ENCODE measurements at regions not wholly inside any gene's neighbourhood (a gene's known extent, or its start where the extent isn't known, plus 50 kb on each side); places are given as distances from the start of the nearest gene placed in this dataset.

DNA sequence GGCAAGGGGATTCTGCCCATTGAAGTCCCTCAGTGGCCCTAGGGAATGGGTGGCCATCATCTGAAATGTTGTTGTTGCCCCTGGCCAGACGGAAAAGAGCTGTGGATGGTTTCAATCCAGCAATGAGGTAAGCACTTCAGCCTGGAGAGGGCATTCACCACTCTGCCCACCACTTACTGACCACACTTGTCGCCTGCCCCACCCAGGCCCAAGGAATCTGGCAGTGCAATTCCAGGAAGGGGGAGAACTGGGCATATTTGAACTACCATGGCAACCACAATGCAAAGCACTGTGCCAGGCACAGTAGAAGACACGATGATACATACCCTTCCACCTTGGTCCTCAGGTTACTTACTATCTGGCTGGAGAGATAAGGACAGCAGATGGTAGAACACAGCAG, 161.6 kb downstream of the PDGFRA start:
- intact Hi-C loops (cut with micrococcal nuclease; ENCODE audit: unreplicated experiment), result no loop called here

DNA sequence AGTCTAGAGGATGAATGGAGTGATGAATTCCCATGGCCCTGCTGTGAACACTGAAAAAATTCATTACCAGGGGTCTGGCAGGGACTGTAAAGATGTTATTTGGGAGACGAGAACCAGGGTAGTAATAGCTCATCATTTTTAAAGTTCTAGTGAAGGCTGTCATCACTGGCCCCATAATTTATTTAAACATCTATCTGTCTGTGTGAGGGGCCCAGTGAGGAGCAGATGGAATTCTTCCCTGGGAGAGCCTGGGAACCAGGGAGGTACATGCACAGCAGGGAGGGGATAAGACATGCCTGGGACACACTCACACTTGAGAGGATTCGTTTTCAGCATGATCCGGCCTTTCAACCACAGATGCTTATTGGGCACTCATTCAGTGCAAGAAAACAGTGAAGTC, 162.0 kb downstream of the PDGFRA start:
- no peak for DNase-seq (ENCODE audit: low spot score)
- ChIA-PET CTCF (no interaction called here), POLR2A (ENCODE audit: low non-redundant PET) (no interaction called here)
- intact Hi-C loops (cut with micrococcal nuclease; ENCODE audit: unreplicated experiment), result no loop called here
- no peaks in the 10 kb centered on the region for H3K4me1 ChIP-seq (ENCODE audit: insufficient read depth, low read length, poor library complexity, severe bottlenecking)
- no peaks in the 10 kb centered on the region for H3K27me3 ChIP-seq (replicated peaks; ENCODE audit: insufficient read depth, low read depth, low read length, poor library complexity)
- TF ChIP-seq, protein P1, sequence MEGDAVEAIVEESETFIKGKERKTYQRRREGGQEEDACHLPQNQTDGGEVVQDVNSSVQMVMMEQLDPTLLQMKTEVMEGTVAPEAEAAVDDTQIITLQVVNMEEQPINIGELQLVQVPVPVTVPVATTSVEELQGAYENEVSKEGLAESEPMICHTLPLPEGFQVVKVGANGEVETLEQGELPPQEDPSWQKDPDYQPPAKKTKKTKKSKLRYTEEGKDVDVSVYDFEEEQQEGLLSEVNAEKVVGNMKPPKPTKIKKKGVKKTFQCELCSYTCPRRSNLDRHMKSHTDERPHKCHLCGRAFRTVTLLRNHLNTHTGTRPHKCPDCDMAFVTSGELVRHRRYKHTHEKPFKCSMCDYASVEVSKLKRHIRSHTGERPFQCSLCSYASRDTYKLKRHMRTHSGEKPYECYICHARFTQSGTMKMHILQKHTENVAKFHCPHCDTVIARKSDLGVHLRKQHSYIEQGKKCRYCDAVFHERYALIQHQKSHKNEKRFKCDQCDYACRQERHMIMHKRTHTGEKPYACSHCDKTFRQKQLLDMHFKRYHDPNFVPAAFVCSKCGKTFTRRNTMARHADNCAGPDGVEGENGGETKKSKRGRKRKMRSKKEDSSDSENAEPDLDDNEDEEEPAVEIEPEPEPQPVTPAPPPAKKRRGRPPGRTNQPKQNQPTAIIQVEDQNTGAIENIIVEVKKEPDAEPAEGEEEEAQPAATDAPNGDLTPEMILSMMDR (conservative IDR thresholded peaks at IDR 0.05; ENCODE audit: low read depth, low read length), result no peak
- no peak for TF ChIP-seq EZH2 (IDR thresholded peaks at IDR 0.05; ENCODE audit: borderline replicate concordance, low read depth, low read length, poor library complexity, severe bottlenecking)
- BruUV-seq (replicated peaks), result no TSS peak
- no peak overlapping the region for H3K4me3 ChIP-seq (ENCODE audit: low read depth, low read length, poor library complexity, severe bottlenecking)
- no peak overlapping the region for H3K27ac ChIP-seq (ENCODE audit: low read depth, low read length, poor library complexity, severe bottlenecking)
- no peaks in the 10 kb centered on the region for H3K9me3 ChIP-seq (ENCODE audit: low read depth, low read length, poor library complexity, severe bottlenecking)
- no peaks in the 10 kb centered on the region for H3K36me3 ChIP-seq (ENCODE audit: insufficient read depth, low read length, poor library complexity, severe bottlenecking)

More for the DNA sequence above, 161.6 kb downstream of the PDGFRA start:
- no peaks in the 10 kb centered on the region for H3K4me1 ChIP-seq (ENCODE audit: insufficient read depth, low read length, poor library complexity, severe bottlenecking)
- no peak overlapping the region for H3K4me3 ChIP-seq (ENCODE audit: low read depth, low read length, poor library complexity, severe bottlenecking)
- H3K27me3 ChIP-seq (replicated peaks; ENCODE audit: insufficient read depth, low read depth, low read length, poor library complexity), result no peaks in the 10 kb centered on the region
- BruUV-seq (replicated peaks), result no TSS peak
- no peaks in the 10 kb centered on the region for H3K9me3 ChIP-seq (ENCODE audit: low read depth, low read length, poor library complexity, severe bottlenecking)
- CTCF ChIA-PET, result no interaction called here
- TF ChIP-seq EZH2 (IDR thresholded peaks at IDR 0.05; ENCODE audit: borderline replicate concordance, low read depth, low read length, poor library complexity, severe bottlenecking), result no peak
- TF ChIP-seq, protein P1 (conservative IDR thresholded peaks at IDR 0.05; ENCODE audit: low read depth, low read length), result no peak
- no peaks in the 10 kb centered on the region for H3K36me3 ChIP-seq (ENCODE audit: insufficient read depth, low read length, poor library complexity, severe bottlenecking)
- no peak overlapping the region for H3K27ac ChIP-seq (ENCODE audit: low read depth, low read length, poor library complexity, severe bottlenecking)
- no peak for DNase-seq (ENCODE audit: low spot score)
- POLR2A ChIA-PET (ENCODE audit: low non-redundant PET), result no interaction called here

- ChIA-PET POLR2A (ENCODE audit: low non-redundant PET) (no interaction called here), CTCF (no interaction called here)
- no peaks in the 10 kb centered on the region for H3K9me3 ChIP-seq (ENCODE audit: low read depth, low read length, poor library complexity, severe bottlenecking)
- intact Hi-C loops (cut with micrococcal nuclease; ENCODE audit: unreplicated experiment), result no loop called here
- no TSS peak for BruUV-seq (replicated peaks)
- H3K27me3 ChIP-seq (replicated peaks; ENCODE audit: insufficient read depth, low read depth, low read length, poor library complexity), result no peaks in the 10 kb centered on the region
- TF ChIP-seq, protein P1 (conservative IDR thresholded peaks at IDR 0.05; ENCODE audit: low read depth, low read length), result no peak
- no peak for TF ChIP-seq EZH2 (IDR thresholded peaks at IDR 0.05; ENCODE audit: borderline replicate concordance, low read depth, low read length, poor library complexity, severe bottlenecking)
- no peaks in the 10 kb centered on the region for H3K4me1 ChIP-seq (ENCODE audit: insufficient read depth, low read length, poor library complexity, severe bottlenecking)
- H3K27ac ChIP-seq (ENCODE audit: low read depth, low read length, poor library complexity, severe bottlenecking), result no peak overlapping the region
- H3K36me3 ChIP-seq (ENCODE audit: insufficient read depth, low read length, poor library complexity, severe bottlenecking), result no peaks in the 10 kb centered on the region
- DNase-seq (ENCODE audit: low spot score), result no peak
- no peak overlapping the region for H3K4me3 ChIP-seq (ENCODE audit: low read depth, low read length, poor library complexity, severe bottlenecking)
Measured at GRCh38 chr4:54392479-54392878, 163.4 kb downstream of the PDGFRA start.
